Upper lobe of left lung (tissue), 6 donors: ENCODE measurements at regions not wholly inside any gene's neighbourhood (a gene's known extent, or its start where the extent isn't known, plus 50 kb on each side); places are given as distances from the start of the nearest gene placed in this dataset.
"Not testable (repeated sequence)": the region's sequence is repeated elsewhere in the genome, so short reads cannot be mapped to it uniquely, and the experiment has no call there.

Source experiments
- ATAC-seq, 2 donors: fragments of 200-7000 bp; cut with Tn5 transposase; one replicate each; pipeline ENCODE4 v1.9.1; 2022; ENCODE audit warnings: mild to moderate bottlenecking in 2 of 2, moderate library complexity in 2 of 2; ENCODE audit not compliant: low FRiP score in 2 of 2
- DNase-seq, 2 donors: peaks; one replicate each; pipeline ENCODE4 v3.0.0-alpha.2; 2019 to 2020
- H3K27ac ChIP-seq, 4 donors: fragments of 200-600 bp; sonication (generic); one replicate each; pipeline ENCODE4 v1.5.1; 2016 to 2019
- H3K27me3 ChIP-seq, 4 donors: fragments of 200-600 bp; sonication (generic); one replicate each; pipeline ENCODE4 v1.5.1; 2017 to 2019
- H3K36me3 ChIP-seq, 4 donors: fragments of 200-600 bp; sonication (generic); one replicate each; pipeline ENCODE4 v1.5.1; 2016 to 2019
- H3K4me1 ChIP-seq, 4 donors: fragments of 200-600 bp; sonication (generic); one replicate each; pipeline ENCODE4 v1.5.1; 2018 to 2019
- H3K4me3 ChIP-seq, 4 donors: fragments of 200-600 bp; sonication (generic); one replicate each; pipeline ENCODE4 v1.5.1; 2017 to 2019; ENCODE audit warnings: mild to moderate bottlenecking in 2 of 4, moderate library complexity in 1 of 4
- H3K9me3 ChIP-seq, 4 donors: fragments of 200-600 bp; sonication (generic); one replicate each; pipeline ENCODE4 v1.5.1; 2018 to 2019
- CTCF ChIP-seq, 6 experiments: fragments of 450-650 bp in 4 of 6; fragments of 200-600 bp in 2 of 6; sonication (generic) in 2 of 6; IDR thresholded peaks; one replicate each; pipeline ENCODE4 v1.5.1; 2016 to 2019; ENCODE audit warnings: antibody characterized with exemption in 6 of 6
- EP300 ChIP-seq, 4 donors: sonication (generic); formaldehyde crosslinking; IDR thresholded peaks; one replicate each; pipeline ENCODE4 v1.5.1; 2017; ENCODE audit warnings: antibody characterized with exemption in 4 of 4, control low read depth in 2 of 4
- POLR2A ChIP-seq, 4 donors: fragments of 450-650 bp; IDR thresholded peaks; one replicate each; pipeline ENCODE4 v1.5.1; 2016 to 2017; ENCODE audit warnings: antibody characterized with exemption in 4 of 4, mild to moderate bottlenecking in 2 of 4
- POLR2AphosphoS5 ChIP-seq, 2 donors: sonication (generic); formaldehyde crosslinking; IDR thresholded peaks; one replicate each; pipeline ENCODE4 v1.5.1; 2017; ENCODE audit warnings: antibody characterized with exemption in 2 of 2
- whole genome bisulfite sequencing, 2 donors: methylation state at CpG; one replicate each; pipeline ENCODE4 v1.1.5; 2017 to 2018; 5-methylcytosine and 5-hydroxymethylcytosine counted together
- donor health status: DM: no; HTN: no; CAD: no; lungs with moderate emphysema.
- donor health status: DM: no; HTN: yes; CAD: no; lungs with severe emphysema.

GRCh38 chr2:128414946-128415778, 96.5 kb upstream of the HS6ST1 start:
- H3K27ac ChIP-seq, result no peak overlapping the region
- peak in 1 of 2 donors; percentile 6 for DNase-seq
- H3K9me3 ChIP-seq, result no peaks in the 10 kb centered on the region
- no peak overlapping the region for H3K4me3 ChIP-seq
- H3K36me3 ChIP-seq, result no peaks in the 10 kb centered on the region
- no peak for ATAC-seq
- TF ChIP-seq POLR2AphosphoS5 (IDR thresholded peaks at IDR 0.05) (no peak), POLR2A (IDR thresholded peaks at IDR 0.05) (no peak), EP300 (IDR thresholded peaks at IDR 0.05) (no peak), CTCF (IDR thresholded peaks at IDR 0.05) (no peak)
- 87 to 88% methylated on average over 4 of the region's 4 CpGs for WGBS, 2 donors
- H3K4me1 ChIP-seq, result no peaks in the 10 kb centered on the region
- no peaks in the 10 kb centered on the region for H3K27me3 ChIP-seq

GRCh38 chr2:128415779-128416061, 97.1 kb upstream of the HS6ST1 start:
- Histone ChIP-seq H3K27me3 (no peaks in the 10 kb centered on the region), H3K4me3 (no peak overlapping the region), H3K4me1 (no peaks in the 10 kb centered on the region), H3K9me3 (no peaks in the 10 kb centered on the region), H3K36me3 (no peaks in the 10 kb centered on the region), H3K27ac (no peak overlapping the region)
- ATAC-seq (no peak), DNase-seq (no peak)
- whole genome bisulfite sequencing, 2 donors, result 62 to 70% methylated on average over 1 of the region's 1 CpG
- no peak for TF ChIP-seq POLR2A (IDR thresholded peaks at IDR 0.05)

GRCh38 chr2:128416109-128416785, 97.6 kb upstream of the HS6ST1 start:
- no peak for ATAC-seq
- no peak for TF ChIP-seq POLR2AphosphoS5 (IDR thresholded peaks at IDR 0.05)
- TF ChIP-seq CTCF (IDR thresholded peaks at IDR 0.05), result no peak
- no peak for TF ChIP-seq POLR2A (IDR thresholded peaks at IDR 0.05)
- TF ChIP-seq EP300 (IDR thresholded peaks at IDR 0.05), result no peak
- H3K4me1 ChIP-seq, result no peaks in the 10 kb centered on the region
- no peak overlapping the region for H3K4me3 ChIP-seq
- H3K27me3 ChIP-seq, result no peaks in the 10 kb centered on the region
- DNase-seq, result peak in 1 of 2 donors; percentile 10
- no peak overlapping the region for H3K27ac ChIP-seq
- no peaks in the 10 kb centered on the region for H3K36me3 ChIP-seq
- WGBS, 2 donors, result 83 to 86% methylated on average over 6 to 9 of the region's 9 CpGs
- no peaks in the 10 kb centered on the region for H3K9me3 ChIP-seq

GRCh38 chr2:128416806-128417205, 98.1 kb upstream of the HS6ST1 start:
- peaks cover 0 to 2% (median 0%) of the 10 kb centered on the region in 4 donors for H3K9me3 ChIP-seq
- H3K36me3 ChIP-seq, result no peaks in the 10 kb centered on the region
- TF ChIP-seq EP300 (IDR thresholded peaks at IDR 0.05), result no peak
- no peak for TF ChIP-seq POLR2AphosphoS5 (IDR thresholded peaks at IDR 0.05)
- TF ChIP-seq CTCF (IDR thresholded peaks at IDR 0.05), result no peak
- TF ChIP-seq POLR2A (IDR thresholded peaks at IDR 0.05), result no peak
- 57 to 60% methylated on average over 3 of the region's 3 CpGs for WGBS, 2 donors
- H3K4me1 ChIP-seq, result no peaks in the 10 kb centered on the region
- H3K27me3 ChIP-seq, result no peaks in the 10 kb centered on the region
- H3K4me3 ChIP-seq, result no peak overlapping the region
- ATAC-seq (no peak), DNase-seq (peak in 1 of 2 donors; percentile 7)
- H3K27ac ChIP-seq, result no peak overlapping the region

- ATAC-seq, H3K9me3 ChIP-seq, H3K4me1 ChIP-seq, H3K4me3 ChIP-seq, H3K27ac ChIP-seq, H3K36me3 ChIP-seq, H3K27me3 ChIP-seq: not testable (repeated sequence)
- DNase-seq, result peak in 1 of 2 donors; percentile 4
- 84 to 88% methylated on average over 11 of the region's 11 CpGs for WGBS, 2 donors
Measured at GRCh38 chr2:128417264-128417663, 98.6 kb upstream of the HS6ST1 start.

- no peak for DNase-seq
- H3K27ac ChIP-seq, result no peak overlapping the region
- H3K4me3 ChIP-seq, result no peak overlapping the region
- H3K4me1 ChIP-seq, result peaks cover 0 to 6% (median 0%) of the 10 kb centered on the region in 4 donors
- TF ChIP-seq EP300 (IDR thresholded peaks at IDR 0.05) (no peak), CTCF (IDR thresholded peaks at IDR 0.05) (no peak), POLR2A (IDR thresholded peaks at IDR 0.05) (no peak), POLR2AphosphoS5 (IDR thresholded peaks at IDR 0.05) (no peak)
- no peak for ATAC-seq
- peaks cover 0 to 7% (median 0%) of the 10 kb centered on the region in 4 donors for H3K9me3 ChIP-seq
- H3K36me3 ChIP-seq, result no peaks in the 10 kb centered on the region
- WGBS, 2 donors, result 92 to 95% methylated on average over 6 of the region's 6 CpGs
- H3K27me3 ChIP-seq, result no peaks in the 10 kb centered on the region
Measured at GRCh38 chr2:128420131-128420530, 101.5 kb upstream of the HS6ST1 start.
